HG03135 (cell line): ENCODE measurements at regions not wholly inside any gene's neighbourhood (a gene's known extent, or its start where the extent isn't known, plus 50 kb on each side); places are given as distances from the start of the nearest gene placed in this dataset.

Experiments used
- ATAC-seq: cut with Tn5 transposase; IDR thresholded peaks from one replicate; pipeline ENCODE4 v1.9.1; 2021; ENCODE audit warnings: mild to moderate bottlenecking, moderate library complexity; ENCODE audit not compliant: unreplicated experiment

DNA sequence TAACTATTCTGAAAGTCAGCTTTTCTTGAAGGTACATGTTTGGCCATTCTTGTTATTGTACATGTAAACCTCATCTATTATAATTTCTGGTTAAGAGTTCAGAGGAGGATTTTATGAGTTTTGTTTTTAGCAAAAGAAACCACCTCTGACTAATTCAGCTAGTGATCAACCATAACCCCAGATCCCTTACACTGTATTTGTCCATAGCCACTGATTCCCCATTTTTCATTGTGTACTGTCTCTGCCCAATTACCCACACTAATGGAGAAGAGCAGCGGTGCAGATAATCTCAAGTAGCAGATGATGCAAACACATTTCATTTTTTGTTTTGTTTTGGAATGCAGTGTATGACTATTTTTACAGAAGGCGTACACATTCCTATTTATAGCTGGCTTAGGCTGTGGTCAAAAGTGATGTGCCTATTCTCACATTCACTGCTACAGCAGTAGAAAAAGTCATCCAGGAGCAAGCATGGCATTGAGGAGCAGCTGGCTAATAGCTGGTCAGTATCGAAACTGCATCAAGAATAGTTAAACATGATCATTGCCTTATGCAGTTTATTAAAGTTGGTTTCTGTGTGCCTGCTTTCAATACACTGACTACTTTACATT lies 988.3 kb downstream of the DTWD2 start:
- no peak for ATAC-seq

DNA sequence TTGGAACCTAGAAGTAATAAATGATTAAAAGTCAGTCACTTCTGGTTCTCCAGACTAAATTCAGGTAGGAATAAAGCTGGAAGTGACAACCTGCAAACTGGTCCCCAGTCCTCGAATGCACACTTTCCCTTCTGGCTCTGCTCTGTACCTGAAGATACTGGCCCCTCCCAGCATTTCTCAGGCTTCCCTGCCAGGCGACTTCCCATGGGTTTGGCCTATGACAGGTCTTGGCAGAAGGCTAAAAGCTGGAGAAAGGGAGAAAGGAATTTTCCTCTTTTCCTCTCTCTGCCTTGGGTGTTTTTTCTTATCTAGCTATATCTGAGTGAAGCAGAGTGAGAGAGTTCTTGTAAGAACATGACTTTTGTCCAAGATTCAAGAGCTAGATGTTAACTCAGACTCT lies 1005.7 kb downstream of the DTWD2 start:
- ATAC-seq = no peak

DNA sequence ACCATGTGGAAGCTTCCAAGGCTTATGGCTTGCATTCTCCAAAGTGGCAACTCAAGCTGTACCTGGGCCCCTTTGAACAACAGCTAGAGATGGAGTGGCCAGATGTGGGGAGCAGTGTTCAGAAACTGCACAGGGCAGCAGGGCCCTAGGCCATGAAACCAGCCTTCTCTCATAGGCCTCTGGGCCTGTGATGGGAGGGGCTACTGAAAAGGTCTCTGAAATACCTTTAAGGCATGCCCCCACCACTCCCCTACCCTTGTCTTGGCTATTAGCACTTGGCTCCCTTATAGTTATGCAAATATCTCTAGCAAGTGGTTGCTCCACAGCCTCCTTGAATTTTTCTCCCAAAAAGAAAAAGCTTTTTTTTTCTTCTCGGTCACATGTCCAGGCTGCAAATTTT lies 1014.6 kb downstream of the DTWD2 start:
- no peak for ATAC-seq

DNA sequence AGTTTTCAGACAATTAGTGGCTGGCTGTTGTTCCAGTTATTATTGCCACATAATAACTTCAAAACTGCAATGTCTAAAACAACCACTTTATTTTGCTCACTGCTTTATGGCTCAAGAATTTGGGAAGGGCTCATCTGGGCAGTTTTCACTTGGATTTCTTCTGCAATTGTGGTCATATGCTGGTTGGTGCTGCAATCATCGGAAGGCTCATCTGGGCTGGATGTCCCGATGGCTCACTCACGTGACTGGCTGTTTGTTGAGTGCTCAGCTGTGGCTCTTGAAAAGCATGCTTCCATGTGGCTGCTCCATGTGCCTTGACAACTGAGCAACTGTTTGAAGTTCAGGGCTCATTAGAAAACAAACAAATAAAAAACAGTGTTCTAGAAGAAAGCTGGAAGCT lies 1032.5 kb downstream of the DTWD2 start:
- ATAC-seq = no peak

DNA sequence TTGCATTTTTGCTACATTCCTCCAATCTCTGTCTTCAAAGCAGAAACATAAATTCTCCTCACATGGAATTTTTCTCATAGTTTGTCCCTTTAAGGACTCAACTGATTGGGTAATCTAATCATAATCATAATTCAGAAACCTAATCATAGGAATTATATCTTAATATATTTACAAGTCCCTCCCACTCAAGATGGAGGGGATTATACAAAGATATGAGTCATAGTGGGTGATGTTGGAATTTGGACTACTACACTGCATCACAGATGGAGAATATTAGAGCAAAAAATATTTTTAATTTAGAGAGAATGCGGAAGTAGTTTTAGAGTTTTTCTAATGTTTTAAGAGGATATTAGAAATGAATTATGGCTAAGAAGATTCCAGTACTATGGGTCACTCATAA lies 1034.0 kb downstream of the DTWD2 start:
- ATAC-seq = no peak

DNA sequence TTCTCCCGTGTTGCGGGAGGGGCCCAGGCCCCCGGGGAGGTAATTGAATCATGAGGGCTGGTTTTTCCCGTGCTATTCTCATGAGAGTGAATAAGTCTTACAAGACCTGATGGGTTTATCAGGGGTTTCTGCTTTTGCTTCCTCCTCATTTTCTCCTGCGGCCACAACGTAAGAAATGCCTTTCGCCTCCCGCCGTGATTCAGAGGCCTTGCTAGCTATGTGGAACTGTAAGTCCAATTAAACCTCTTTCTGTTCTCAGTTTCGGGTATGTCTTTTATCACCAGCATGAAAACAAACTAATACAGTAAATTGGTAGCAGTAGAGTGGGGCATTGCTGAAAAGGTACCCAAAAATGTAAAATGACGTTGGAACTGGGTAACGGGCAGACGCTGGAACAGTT lies 1035.1 kb downstream of the DTWD2 start:
- no peak for ATAC-seq

DNA sequence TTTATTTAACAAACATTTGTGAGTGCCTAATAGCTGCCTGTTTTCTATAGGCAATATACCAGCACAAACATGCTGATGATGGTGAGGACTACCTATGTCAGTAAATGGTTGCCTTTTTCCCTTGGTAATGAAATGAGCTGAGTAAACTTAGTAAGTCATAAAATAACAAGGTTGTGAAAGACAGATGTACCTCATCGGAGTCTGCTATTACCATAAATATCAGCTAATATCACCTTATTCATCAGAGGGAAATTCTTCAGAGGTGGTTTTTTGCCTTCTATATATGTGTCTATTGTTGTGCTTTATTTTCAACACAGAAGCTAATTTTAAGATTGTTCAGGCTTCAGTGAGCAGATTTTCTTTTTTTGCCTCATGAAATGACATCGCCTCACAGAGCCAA lies 1040.5 kb downstream of the DTWD2 start:
- ATAC-seq = no peak

DNA sequence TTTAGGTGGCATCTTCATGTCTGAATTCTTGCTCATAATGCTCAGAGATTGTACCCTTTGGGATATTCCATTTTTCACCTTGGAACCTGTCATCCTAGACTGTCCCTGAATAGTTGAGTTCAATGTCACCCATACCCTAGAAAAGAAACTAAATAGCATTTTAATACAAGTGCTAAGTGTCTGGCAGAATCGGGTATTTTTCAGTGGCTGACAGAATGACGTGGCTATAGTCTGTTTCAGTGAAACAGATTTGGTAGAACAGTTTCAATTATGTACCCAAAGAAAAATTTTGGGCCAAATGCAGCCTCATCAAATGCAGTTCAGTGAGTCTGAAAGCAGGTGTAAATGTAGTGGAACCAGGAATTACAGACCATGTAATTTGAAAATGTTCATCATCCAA lies 1041.2 kb downstream of the DTWD2 start:
- no peak for ATAC-seq

DNA sequence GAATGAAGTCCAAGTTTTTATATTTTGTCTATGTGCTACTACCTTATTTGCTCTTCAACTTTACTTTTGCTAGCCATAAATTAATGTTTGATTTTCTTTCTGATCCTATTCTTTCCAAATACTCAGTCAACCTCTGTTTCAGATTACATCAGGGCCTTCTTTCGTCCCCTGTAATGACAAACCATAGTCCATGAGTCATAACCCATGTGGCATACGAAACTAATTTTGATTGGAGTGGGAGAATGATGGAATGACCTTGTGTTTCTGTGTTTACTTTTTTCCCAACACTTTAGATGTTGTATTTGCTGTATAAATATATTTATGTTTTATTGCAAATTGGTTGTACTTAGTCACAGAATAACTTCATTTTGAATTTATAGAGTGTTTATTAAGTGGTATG lies 1043.1 kb downstream of the DTWD2 start:
- no peak for ATAC-seq

DNA sequence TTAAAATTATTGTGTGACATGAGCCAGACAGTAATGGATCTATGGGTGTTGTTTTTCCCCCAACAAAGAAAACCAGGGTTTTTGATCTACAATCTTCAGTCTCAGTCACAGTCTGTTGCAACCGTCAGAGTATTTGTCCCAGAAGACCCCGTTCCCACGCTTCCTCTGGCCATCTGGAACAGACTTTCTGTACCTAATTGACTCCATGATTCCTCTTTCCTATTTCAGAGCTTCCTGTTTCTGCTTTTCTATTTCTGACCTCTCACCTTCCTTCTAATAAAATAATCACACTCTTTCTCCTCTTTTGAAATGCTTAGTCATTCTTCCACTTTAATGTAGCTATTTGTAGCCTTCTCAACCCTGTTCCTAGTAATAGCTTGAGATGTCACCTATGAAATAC lies 1044.8 kb downstream of the DTWD2 start:
- no peak for ATAC-seq

DNA sequence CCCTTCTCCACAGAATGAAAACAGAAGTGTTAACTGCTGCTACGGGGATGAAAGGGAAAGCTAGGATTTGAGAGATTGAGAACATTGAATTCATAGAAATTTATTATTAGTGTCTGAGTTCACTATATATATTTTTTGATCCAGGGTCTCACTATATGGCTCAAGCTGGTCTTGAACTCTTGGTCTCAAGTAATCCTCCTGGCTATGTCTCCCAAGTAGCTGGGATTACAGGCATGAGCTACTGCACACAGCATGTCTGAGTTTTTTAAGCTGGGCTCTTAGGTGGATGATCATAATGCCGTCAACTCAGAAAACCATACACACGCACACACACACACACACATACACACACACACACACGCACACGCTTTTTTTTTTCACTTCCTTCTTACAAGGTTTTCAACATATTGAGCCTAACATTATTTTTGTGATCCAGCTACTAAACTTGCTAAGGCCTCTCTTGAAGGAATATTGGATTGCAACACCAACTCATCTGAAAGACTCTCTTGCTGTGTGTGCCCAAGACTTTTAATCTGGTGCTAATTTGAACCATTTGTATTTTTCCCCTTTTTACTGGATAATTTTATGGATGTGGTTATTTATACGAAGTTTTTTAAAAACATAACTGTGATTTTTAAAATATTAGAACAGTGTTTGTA lies 1045.4 kb downstream of the DTWD2 start:
- no peak for ATAC-seq

DNA sequence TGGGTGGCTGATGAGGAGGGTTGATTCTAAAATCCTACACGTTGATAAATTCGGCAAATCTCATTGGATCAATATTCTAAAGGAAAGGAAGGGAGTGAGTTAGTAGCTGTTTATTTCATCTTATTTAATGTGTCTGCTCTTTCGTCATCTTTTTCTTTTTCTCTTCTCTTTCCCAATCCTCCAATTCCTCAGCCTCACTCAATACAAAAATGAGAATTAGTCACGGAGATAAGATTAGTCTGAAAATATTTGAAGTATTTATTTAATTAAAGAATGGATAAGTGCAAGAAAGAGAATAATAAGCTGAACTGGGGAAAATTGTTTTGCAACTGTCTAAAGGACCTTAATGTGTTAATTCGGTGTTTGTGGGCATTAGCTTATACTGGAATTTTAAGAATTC lies 1095.1 kb downstream of the DTWD2 start:
- no peak for ATAC-seq

DNA sequence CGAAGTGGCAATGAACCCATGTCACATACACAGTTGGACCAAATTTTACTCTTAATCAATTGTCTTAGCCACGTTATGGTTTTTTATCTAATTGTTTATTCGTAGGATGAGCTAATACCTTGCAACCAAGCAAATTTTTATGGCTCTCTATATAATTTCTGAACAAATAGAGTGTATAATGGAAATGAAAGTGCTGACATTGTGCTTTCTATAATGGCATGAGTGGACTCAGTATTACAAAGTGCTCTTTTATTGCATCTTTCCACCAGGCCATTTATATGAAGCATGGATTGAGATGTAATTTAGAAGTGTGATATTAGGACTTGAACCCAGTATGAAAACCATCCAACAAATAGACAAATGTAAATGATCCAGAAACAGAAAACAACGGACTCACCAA lies 1096.0 kb downstream of the DTWD2 start:
- ATAC-seq = no peak

DNA sequence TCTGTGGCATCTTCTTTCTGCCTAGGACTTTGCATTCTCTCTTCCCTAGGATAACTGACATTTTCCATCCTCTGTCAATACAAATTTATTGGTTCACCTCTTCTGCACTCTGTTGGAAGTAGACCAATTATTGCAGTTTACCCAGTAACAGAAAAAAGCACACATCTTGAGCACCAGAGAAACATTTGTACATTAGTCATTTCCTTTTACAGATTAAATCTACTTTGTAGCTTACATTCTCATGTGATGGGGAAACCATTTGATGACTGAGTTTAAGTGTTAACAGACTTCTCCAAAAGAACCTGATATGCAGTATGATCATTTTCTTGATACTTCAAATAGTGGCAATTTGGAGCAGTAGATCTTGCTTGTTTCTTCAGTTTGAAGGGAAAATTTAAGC lies 1098.8 kb downstream of the DTWD2 start:
- ATAC-seq = no peak

DNA sequence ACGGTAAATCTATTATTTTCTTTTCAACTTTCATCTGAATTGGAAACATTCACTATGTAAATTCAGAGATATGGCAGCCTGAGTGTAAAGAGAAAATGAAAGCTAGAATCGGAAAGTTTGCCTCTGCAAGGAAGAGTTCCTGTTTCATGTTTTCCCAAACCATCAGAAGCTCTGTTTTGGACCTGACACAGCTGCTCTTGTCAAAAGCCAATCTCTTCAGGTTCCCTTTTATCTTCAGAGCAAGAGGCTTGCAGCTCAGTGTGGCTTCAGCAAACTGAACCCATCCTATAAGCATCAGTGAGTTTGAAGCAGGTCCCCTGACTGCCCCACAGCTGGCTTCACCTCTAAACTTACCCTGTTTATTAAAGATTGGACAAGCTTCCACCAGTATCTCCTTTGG lies 1099.7 kb downstream of the DTWD2 start:
- peak; percentile 94 for ATAC-seq

DNA sequence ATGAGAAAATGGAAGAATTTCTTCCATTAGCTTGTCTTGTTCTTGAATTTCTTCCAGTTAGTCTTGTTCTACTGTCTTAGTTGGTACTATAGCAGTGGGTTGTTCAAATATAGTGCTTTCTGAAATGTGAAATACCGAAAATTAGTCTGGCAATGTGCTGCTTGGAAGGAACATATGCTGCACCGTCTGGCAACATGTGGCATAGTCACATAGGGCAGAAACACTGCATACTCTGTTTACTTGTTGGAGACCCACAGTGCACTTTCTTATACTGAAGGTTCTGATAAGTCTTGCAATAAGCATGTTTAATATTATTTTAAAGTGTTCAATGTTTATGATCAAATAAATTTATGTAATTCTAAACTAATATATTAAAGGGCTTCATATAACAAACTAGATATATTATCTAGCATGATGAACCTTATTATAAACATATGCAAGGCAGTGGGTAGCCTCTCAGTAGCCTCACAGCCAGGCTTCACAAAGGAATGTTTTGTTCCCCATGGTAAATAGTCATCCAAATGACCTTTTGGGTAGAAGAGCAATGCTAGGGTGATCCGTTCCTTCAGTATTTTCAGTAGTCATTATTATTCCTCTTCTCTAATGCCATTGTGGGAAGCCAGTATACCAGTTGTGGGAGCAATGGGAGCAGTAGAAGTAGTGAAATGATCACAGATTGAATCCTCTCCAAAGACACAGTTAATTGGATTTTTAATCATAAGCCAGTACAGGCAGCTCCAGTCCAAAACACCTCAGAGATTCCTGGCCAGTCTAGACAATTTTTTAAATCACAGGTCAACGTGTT lies 1106.7 kb downstream of the DTWD2 start:
- no peak for ATAC-seq

DNA sequence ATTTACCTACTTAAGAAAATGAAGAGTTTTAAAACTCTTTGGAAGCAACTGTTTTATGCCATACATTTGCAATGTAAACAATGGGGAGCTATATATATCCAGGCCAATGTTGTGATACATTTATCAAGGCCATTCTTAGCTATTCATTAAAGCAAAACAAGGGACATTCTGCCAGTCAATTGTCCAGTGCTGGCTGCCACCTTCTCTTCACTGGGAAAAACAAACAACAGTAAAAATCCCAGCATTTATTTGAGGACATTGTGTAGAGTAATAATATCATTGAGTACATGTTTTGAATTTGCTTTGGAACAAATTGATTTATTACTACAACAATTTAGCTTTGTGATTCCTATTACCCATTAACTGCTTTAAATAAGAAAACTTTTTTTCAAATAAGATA lies 1107.4 kb downstream of the DTWD2 start:
- no peak for ATAC-seq

DNA sequence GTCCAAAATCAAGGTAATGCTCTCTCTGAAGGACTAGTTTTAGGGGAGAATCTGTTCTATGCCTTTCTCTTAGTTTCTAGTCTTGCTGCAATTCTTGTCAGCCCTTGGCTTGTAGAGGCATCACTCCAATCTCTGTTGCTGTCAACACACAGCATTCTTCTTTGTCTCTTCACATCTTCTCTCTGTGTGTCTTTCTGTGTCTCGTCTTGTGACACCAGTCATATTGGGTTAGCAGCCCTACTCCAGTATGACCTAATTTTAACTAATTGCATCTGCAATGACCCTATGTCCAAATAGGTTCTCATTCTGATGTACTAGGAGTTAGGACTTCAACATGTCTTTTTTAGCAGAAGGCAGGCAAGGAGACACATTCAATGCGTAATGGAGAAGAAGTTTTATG lies 1110.6 kb downstream of the DTWD2 start:
- ATAC-seq = no peak

DNA sequence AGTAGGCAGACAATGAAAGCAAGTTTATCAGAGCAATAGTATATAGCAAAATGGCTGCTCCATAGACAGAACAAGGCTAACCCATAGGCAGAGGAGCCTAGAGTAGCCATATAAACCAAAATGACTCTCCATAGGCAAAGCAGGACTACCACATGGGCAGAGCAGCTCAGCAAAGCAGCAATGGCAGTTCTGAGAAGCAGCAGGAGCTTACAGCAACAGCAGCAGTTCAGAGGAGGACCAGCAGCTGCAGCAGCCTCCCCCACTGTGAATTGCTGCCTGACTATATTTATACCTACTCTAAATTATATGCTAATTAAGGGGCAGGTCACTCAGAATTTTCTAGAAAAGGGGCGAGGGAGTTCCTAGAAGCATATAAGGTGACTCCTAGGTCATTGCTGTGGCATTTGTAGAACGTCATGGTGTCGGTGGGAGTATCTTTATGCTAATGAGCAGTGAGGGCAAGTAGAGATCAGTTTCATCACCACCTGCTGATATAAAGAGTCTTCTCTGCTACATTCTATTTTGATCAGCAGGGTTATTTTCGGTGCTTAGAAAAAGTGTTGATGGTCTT lies 1115.5 kb downstream of the DTWD2 start:
- ATAC-seq = no peak

DNA sequence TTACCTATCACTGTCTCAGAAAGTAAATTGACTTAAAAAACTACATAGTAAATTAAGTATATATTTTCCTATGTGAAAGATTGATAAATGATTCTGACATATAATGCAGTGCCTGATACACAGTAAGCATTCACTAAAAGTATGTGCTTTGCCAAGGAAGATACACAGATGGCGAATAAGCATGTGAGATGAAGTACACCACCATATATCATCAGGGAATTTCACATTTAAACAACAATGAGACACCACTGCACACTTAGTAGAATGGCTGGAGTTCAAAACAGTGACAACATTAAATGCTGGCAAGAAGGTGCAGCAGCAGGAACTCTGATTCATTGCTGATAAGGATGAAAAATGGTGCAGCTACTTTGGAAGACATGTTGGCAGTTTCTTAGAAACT lies 1118.8 kb downstream of the DTWD2 start:
- no peak for ATAC-seq

DNA sequence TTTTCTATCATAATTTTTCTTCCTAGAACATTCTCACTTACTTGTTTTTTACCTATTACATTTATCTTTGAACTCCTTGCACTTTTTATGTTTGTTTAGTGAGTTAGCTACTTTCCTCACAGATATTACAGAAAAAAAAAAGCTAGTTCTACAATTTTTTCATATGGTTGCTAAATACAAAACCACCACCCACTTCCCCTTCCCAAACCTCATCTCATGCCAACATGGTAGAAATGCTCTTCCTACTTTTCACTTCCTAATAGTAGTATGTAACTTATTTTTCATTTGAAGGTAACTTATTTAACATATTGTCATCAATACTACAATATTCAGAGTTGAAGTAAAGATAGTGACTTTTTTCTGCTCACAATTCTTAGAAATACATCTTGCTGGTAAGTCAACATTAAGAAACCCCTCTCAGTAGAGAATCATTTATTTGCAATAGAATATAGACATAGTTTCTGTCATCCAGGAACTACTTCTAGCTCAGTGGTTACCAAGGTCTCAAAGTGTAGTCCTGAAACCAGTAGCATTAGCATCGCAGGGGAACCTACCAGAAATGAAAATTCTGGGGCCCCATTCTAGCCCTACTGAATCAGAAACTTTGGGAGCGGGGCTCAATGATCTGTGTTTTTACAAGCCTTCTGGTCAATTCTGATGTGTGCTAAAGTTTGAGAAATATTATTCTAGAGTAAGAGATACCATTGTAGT lies 1124.6 kb downstream of the DTWD2 start:
- ATAC-seq = no peak
